SU-DHL-6 (cell line): ENCODE measurements at regions not wholly inside any gene's neighbourhood (a gene's known extent, or its start where the extent isn't known, plus 50 kb on each side); places are given as distances from the start of the nearest gene placed in this dataset.

Source experiments
- EZH2phosphoT487 ChIP-seq: fragments of 200-600 bp; sonication (generic), shearing (Covaris generic); conservative IDR thresholded peaks from 2 replicates; pipeline ENCODE4 v1.6.1; 2018; ENCODE audit warnings: mild to moderate bottlenecking, antibody characterized with exemption, low read length, moderate library complexity, mixed read lengths
- TF ChIP-seq, protein P1 (sequence below): fragments of 200-600 bp; sonication (generic); IDR thresholded peaks from one replicate; pipeline ENCODE4 v1.5.1; 2017; ENCODE audit warnings: antibody characterized with exemption, mild to moderate bottlenecking, low read length, moderate library complexity; ENCODE audit not compliant: insufficient read depth, poor library complexity, severe bottlenecking

DNA sequence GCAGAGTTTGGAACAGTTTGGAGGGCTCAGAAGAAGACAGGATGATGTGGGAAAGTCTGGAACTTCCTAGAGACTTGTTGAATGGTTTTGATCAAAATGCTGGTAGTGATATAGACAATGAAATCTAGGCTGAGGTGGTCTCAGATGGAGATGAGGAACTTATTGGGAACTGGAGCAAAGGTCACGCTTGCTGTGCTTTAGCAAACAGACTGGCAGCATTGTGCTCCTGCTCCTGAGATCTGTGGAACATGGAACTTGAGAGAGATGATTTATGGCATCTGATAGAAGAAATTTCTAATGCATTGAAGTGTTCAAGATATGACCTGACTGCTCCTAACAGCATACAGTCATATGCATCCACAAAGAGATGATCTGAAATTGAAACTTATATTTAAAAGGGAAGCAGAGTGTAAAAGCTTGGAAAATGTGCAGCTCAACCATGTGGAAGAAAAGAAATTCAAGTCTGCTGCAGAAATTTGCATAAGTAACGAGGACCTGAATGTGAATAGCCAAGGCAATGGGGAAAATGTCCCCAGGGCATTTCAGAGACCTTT is 186.9 kb upstream of the PHYHIPL start:
- TF ChIP-seq, protein P1, sequence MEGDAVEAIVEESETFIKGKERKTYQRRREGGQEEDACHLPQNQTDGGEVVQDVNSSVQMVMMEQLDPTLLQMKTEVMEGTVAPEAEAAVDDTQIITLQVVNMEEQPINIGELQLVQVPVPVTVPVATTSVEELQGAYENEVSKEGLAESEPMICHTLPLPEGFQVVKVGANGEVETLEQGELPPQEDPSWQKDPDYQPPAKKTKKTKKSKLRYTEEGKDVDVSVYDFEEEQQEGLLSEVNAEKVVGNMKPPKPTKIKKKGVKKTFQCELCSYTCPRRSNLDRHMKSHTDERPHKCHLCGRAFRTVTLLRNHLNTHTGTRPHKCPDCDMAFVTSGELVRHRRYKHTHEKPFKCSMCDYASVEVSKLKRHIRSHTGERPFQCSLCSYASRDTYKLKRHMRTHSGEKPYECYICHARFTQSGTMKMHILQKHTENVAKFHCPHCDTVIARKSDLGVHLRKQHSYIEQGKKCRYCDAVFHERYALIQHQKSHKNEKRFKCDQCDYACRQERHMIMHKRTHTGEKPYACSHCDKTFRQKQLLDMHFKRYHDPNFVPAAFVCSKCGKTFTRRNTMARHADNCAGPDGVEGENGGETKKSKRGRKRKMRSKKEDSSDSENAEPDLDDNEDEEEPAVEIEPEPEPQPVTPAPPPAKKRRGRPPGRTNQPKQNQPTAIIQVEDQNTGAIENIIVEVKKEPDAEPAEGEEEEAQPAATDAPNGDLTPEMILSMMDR = no peak
- TF ChIP-seq EZH2phosphoT487 = no peak
